HG02973 (cell line): ENCODE measurements at regions not wholly inside any gene's neighbourhood (a gene's known extent, or its start where the extent isn't known, plus 50 kb on each side); places are given as distances from the start of the nearest gene placed in this dataset.
A peak's percentile ranks its signal among the peaks of the same experiment; 100 is the strongest.
"Not testable (repeated sequence)": the region's sequence is repeated elsewhere in the genome, so short reads cannot be mapped to it uniquely, and the experiment has no call there.

Experiments used
- ATAC-seq: cut with Tn5 transposase; IDR thresholded peaks from one replicate; pipeline ENCODE4 v1.9.1; 2021; ENCODE audit warnings: moderate library complexity; ENCODE audit not compliant: unreplicated experiment

DNA sequence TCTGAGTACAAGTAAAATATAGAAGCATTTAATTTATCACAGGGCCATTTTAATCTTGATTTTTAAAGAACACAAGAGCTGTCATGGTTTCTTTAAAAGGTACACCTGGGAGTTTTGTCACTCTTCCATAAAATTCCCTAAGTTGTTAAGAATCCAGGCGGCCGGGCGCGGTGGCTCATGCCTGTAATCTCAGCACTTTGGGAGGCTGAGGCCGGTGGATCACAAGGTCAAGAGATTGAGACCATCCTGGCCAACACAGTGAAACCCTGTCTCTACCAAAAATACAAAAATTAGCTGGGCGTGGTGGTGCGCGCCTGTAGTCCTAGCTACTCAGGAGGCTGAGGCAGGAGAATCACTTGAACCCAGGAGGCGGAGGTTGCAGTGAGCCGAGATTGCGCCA is 278.3 kb downstream of the PCDH17 start:
- ATAC-seq = not testable (repeated sequence)

DNA sequence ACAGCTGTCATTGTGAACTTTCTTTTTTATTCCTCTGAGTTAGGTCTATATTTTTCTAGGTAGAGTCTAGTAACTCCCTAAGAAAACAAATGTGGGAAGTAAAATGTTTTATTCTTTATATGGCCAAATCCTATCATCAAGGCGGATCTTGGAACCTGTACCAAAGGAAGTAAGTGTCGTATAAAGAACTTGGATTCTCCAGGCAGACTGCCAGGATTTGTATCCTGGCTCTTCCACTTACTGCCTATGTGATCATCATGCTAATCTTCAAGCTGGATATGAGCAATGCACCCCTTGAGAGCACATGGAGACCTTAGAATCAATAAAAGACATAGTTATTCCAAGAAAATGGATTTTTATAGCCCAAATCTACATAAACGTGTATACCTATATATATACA is 286.5 kb downstream of the PCDH17 start:
- ATAC-seq = no peak

DNA sequence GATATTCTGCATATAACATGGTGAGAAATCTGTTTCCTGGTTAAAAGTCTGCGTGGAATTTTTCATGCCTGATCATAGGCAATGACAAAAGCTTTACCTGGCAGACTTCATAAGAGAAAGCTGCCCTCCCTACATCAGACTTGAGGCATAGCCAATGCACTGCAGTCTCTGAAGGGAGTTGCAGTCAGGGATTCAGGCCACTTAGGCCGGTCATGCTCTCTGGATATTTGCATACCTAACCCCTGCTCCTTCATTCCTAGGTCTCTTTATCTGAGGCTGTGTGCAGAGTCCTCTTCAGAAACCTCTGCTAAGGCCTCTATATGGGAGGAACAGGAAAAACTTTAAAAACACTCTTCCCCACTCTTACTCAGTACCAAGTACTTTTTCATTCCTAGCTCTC is 287.4 kb downstream of the PCDH17 start:
- ATAC-seq = no peak

DNA sequence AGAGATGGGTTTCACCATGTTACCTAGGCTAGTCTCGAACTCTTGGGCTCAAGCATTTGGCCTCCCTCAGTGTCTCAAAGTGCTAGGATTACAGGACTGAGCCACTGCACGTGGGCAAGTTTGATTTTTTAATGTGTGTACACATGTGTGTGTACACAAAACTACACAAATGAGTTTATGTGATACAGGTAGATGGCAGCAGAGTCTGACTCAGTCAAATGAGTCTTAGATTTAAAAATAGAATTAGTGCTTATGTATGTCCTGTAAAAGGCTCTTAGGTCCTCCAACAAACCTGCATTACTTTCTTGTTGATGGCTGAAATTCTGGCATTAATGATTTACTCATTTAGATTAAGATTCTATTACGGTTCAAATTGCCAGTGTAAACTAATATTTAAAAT is 293.7 kb downstream of the PCDH17 start:
- no peak for ATAC-seq

DNA sequence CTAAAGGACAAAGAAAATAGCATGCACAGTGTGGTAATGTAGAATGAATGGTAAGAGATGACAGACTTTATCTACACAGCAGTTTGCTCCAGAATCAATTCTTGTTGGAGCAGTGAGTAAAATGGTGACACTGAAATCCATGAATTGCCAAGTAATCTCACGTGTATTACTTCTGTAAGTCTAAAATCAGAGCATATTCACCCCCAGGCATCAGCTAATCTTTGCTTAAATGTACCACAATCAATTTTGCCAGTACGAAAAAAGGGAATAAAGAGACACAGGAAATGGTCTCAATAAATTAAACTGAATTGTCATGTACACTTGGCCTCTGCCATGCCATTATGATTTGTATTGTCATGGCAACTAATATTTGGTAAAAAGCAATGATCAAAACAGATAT is 294.2 kb downstream of the PCDH17 start:
- ATAC-seq = no peak

DNA sequence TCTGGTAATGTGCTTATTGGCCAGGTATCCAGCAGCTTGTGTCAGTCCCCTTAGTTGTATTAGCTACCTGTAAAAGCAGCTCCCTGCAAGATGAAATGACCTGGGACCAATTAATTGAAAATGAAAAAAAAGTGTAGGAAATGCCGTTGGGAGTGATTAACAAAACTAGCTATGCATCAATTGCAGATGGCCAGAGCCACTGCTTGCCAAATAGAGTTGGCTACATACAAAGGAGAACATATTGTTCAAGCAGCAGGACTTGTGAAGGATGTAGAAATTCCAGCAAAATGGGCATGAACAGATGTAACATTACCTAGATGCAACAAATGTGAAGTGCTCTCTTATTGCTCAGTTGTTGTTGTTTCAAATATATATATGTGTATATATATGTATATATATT is 300.5 kb downstream of the PCDH17 start:
- no peak for ATAC-seq

DNA sequence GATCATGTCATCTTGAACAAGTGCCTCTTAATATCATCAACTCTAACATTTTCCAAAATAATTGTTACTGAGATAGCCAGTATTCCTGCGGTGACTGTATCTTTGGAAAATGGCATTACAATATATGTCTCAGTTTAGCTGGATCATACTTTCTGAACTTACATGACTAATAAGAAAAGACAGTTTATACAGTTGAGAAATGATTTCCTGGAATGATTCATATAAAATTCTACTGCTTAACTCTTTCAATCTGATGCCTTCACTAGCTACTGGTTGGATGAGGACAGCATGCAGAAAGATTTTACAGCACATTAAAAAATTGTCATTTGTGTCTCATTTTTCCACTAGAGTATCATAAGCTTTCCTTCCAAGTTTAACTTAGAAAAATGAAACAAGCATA is 302.1 kb downstream of the PCDH17 start:
- ATAC-seq = no peak

DNA sequence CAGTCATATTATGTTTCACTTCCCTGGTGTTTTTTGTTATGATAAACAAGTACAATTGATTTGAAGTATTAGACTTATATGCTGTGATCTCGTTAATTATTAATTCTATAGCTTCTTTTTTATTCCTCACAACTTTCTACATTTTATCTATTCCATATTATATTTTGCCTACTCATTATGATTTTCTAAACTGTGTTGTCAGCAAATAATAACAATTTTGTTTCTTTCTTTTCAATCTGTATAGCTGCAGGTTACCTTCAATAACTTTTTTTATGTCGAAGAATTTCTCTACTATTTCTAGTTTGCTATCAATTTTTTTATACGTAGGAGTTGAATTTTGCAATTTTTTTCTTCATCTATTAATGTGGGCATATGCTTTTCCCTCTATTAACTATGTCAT is 304.4 kb downstream of the PCDH17 start:
- ATAC-seq = no peak

DNA sequence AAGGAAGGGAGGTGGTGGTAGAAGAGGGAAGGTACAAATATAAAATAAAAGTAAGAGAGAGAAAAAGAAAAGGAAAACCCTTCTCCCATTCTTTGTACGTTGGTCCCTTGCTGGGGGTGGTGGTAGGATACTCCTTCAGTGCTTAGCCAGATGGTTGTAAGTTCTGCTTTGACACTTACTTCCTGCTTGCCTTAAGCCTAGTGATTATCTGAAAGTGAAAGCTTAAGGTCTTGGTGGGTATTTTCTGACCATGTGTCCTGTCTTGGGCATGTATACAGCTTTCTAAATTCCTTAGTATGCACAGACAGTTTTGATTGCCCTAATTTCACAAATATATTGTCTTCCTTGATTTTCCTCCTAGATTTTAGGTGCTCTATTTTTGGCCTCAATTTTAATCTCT is 314.8 kb downstream of the PCDH17 start:
- peak; percentile 96 for ATAC-seq

DNA sequence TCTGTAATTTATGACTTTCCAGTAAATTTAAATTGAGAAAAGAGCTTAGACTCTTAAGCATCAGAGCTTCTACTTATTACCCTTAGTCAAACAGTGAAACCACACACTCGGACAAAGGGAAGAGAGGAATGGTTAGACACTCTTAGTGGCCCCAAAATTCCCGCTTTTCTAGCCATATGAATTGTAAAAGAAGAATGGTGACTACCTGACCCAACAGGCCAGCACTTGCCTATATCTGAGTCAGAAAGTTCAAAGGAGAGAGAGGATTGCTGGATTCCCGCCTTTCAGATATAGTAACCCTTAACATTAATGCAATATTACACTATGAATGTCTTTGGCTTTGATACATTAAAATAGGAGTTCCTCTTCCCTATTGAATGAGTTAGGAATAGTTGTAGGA is 317.3 kb downstream of the PCDH17 start:
- no peak for ATAC-seq

DNA sequence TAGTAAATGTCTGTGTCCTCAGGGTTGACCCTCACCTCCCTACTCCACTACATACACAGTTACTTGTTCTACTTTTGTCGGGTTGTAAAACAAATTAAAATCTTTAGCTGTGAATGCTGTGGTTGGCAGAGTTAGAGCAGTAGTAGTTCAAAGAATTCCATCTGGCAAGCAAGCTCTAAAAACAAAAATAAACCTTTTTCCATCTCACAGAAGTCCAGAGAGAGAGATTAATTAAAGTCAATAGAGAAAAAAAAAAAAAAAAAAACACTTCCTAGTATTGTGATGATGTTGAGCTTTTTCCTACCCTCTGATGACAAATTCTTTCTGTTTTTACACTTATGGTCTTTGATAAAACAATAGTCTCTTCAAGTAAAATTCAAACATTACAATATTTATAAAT is 338.4 kb downstream of the PCDH17 start:
- ATAC-seq = no peak

DNA sequence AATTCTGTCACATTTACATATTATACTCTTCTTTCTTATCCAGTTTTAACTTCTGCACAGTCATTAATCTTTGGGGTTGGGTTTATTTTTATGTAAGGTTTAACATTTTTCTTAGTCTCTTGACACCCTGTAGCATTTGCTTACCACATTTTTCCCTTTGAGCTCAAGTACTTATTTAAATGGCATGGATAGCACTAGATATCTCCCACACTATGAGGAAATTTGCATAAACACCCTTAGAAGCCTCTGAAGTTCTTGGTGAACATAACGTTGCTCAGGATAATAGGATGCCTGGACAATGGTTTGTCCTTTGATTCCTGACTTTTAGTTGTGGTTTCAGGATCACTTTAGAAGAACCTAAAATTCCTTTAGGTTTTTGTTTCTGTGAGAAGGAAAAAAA is 338.9 kb downstream of the PCDH17 start:
- ATAC-seq = no peak

DNA sequence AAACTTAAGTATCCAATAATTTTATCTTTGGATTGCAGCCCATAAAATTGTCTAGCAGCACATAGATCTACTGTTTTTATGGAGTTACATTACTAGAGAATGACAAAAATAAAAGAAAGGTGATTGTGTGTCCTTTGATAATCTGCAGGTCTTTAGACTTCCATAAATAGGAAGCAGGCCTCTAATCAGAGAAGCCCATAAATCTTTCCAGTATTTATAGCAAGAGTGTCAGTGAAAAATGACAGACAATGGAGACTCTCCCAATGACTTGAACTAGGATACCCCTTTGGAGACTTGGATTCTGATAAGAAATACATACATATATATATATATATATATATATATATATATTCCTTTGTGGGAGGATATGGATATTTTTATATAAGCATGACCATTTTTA is 351.2 kb downstream of the PCDH17 start:
- ATAC-seq = no peak

DNA sequence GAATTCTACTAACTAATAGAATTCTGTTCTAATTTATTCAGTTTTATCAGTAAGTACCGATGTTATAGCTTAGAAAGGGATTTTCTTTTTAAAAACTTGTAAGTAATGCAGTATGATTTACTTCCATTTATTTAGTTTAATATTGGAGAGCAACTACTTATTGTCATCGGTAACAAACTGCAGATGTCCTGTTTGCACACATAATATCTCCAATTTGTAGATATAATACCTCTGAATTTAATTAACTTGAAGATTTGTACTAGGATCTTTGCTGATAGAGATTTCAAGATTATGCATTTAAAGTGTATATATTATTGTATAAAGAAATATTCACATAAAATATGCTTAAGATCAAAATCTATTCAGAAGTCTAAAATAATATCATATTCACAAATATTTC is 356.7 kb downstream of the PCDH17 start:
- ATAC-seq = no peak

DNA sequence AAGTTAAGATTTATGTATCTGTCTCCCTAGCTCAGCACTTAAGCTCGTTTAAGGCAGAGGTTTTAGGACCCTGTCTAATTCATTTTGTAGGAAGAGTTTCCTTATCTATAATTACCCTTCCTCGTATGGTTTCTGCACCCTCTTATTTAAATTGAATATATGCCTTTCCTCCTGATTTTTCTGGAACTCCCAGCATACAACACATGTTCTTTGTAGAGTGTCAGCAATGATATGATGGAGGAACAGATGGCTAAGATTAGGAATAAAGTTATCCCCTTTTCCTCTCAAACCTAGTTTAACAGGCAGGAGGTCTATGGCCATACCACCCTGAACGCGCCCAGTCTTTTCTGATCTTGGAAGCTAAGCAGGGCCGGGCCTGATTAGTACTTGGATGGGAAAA is 359.5 kb downstream of the PCDH17 start:
- no peak for ATAC-seq

DNA sequence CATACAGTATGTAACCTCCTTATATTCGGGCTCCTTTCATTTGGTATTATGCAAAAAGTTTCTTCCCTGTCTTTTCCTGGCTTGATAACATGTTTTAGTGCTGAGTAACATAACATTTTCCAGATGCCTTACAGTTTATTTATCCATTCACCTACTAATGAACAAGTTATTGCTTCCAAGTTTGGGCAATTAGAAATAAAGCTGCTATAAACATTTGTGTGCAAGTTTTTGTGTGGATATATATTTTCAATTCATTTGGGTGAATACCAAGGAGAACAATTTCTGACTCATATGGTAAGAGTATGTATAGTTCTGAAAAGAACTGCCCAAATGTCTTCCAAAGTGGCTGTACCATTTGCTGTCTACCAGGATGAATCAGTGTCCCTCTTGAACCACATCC is 360.9 kb downstream of the PCDH17 start:
- ATAC-seq = no peak

DNA sequence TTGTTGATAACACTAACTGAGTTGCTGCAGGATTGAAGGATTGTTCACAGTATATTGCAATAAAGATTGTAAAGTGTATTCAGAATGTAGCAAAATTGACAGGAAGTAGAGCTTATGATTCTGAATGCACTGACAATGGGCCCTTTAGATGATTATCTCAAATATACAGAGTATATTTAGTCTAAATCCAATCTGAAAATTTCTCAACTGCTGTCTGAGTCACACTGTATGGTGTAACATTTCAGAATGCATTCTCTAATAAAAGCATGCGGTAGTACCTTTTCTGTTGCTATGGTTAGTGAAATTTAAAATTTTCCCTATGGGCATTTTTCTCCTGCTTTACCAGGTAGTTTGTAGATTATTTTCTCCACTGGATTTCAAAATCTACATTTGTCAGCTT is 365.2 kb downstream of the PCDH17 start:
- no peak for ATAC-seq

DNA sequence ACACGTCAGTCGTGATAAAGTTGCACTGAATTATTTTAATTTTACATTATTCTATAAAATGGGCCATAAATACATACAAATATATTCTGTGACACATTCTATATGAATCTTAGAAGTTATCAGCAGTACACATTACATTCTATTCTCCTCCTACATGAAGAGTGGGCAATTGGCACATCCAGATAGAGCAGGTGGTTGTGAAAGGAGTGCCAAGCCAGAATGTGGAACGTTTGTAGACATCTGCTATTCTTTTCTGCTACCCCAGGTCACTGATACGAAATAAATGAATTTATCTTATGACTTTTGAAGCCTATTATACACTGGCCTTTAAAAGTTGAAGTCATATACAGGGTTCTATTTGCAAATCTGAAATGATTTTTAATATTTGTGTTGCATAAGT is 373.2 kb downstream of the PCDH17 start:
- ATAC-seq = no peak

DNA sequence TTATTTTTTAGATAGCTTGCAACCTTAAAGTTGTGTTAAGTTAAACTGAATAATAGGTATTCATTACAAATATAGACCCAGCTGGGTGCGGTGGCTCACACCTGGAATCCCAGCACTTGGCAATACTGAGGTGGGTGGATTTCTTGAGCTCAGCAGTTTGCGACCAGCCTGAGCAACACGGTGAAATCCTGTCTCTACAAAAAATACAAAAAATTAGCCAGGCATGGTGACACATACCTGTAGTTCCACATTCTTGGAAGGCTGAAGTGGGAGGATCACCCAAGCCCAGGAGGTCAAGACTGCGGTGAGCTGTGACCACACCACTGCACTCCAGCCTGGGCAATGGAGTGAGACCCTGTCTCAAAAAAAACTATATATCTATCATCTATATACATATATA is 386.5 kb downstream of the PCDH17 start:
- ATAC-seq = no peak

DNA sequence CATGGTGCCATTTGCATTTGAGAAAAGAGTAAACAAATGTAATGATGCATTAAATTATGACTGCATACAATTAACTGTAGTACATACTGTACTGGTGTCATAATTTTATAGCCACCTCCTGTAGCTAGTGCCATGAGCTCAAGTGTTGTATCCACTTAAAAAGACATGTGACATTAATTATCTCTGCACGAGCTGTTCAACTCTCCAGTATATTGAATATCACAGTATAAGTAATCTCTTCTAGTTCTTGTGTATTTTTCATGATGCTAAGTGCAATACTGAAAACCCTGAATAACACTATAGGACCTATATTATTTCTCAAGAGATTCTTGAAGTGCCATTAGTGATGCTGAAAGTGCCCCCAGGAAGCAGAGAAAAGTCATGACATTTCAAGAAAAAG is 387.3 kb downstream of the PCDH17 start:
- ATAC-seq = no peak

DNA sequence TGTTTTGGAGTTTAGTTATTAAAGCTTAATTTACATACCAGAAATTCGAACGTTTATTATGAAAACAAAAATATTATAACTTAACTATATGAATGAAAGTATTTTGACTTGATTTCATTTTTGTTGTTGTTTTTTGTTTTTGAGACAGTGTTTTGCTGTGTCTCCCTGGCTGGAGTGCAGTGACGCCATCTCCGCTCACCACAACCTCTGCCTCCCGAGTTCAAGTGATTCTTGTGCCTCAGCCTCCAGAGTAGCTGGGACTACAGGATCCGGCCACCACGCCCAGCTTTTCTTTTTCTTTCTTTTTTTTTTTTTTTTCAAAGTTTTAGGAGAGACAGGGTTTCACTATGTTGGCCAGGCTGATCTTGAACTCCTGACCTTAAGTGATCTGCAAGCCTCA is 392.6 kb downstream of the PCDH17 start:
- no peak for ATAC-seq

DNA sequence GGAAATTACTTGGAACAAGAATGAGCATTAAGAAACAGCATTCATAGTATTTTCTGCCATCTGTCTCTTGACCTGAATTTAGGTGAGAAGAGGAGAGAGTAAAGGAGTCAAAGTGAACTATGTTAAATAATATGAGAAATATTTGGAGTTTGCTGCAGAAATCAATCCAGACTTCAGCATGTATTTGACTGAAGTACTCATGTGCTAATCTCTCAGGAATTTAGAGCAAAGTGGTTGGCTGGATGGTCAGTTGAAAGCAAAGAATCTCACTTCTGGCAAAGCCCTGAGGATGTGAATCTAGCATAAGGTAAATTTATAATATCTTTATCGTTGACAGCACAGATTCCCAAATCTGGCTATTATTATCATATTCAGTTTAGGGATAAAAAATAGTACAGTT is 394.3 kb downstream of the PCDH17 start:
- ATAC-seq = no peak

DNA sequence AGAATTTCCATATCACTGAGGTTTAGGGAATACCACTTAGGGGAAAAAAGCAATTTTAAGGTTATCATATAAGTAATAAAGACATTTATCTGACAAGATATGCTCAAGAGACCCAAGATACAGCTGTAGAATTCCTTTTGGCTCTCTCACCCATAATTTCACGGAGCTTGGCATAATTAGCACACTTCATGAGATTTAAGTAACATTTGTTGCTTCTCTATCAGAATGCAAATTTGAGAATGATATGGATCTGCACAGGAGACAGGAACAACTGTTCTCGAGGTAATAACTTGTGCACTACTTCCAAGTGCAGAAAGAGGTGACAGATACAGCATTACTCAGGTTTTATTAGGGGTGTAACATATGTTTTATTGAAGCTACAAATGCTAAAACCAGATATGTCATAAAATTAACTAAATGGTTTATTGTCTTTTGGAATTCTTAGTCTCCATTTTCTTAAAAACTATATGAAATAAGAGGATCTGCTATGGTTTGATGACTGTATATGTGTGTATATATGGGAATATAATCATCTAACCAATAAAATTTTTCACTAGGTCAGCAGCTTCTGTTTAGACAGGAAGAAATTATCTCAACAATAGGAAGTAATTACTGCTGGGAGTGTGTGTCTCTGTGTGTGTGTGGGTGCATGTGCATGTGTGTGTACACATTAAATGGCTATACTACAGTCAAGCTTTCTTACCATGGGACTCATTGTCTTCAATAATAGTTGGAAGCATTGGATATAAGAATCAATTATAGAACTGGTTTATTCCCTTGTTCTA is 401.3 kb downstream of the PCDH17 start:
- no peak for ATAC-seq
